Activated CD8-positive, alpha-beta T cell treated with anti-CD3 and anti-CD28 coated beads for 36 hours (primary cell): ENCODE measurements at regions not wholly inside any gene's neighbourhood (a gene's known extent, or its start where the extent isn't known, plus 50 kb on each side); places are given as distances from the start of the nearest gene placed in this dataset.

ENCODE experiments used
- ATAC-seq: fragments of 200-7000 bp; cut with Tn5 transposase; one replicate; pipeline ENCODE4 v1.10.0; 2021; ENCODE audit warnings: mild to moderate bottlenecking, moderate library complexity
- CTCF ChIA-PET: fragments of 350-600 bp; sonication (Branson Sonifier 250); formaldehyde crosslinking; loops from one replicate; lab custom pipeline; 2021; ENCODE audit warnings: antibody characterized with exemption; lab: Charles Lee
- POLR2A ChIA-PET: fragments of 350-600 bp; sonication (Branson Sonifier 250); formaldehyde crosslinking; loops from one replicate; lab custom pipeline; 2021; ENCODE audit warnings: antibody characterized with exemption; lab: Charles Lee
- DNase-seq: peaks from one replicate; pipeline ENCODE4 v3.0.0-alpha.2; 2020
- H3K27ac Mint-ChIP-seq: one replicate; pipeline ENCODE4 v1.8.0; 2021; ENCODE audit warnings: mild to moderate bottlenecking, mixed read lengths
- H3K27me3 Mint-ChIP-seq: one replicate; pipeline ENCODE4 v1.8.0; 2021; ENCODE audit warnings: mixed read lengths
- H3K36me3 Mint-ChIP-seq: one replicate; pipeline ENCODE4 v1.8.0; 2021; ENCODE audit warnings: low read depth, mixed read lengths
- H3K4me1 Mint-ChIP-seq: one replicate; pipeline ENCODE4 v1.8.0; 2021; ENCODE audit warnings: low read depth, mixed read lengths
- H3K4me3 Mint-ChIP-seq: one replicate; pipeline ENCODE4 v1.8.0; 2021; ENCODE audit warnings: mild to moderate bottlenecking, moderate library complexity, mixed read lengths
- H3K9me3 Mint-ChIP-seq: one replicate; pipeline ENCODE4 v1.8.0; 2021; ENCODE audit warnings: mixed read lengths
- intact Hi-C: fragments of 100-400 bp; cut with micrococcal nuclease; formaldehyde crosslinking; loops from one replicate; pipeline ENCODE4 v1.10.0; 2022
- TF ChIP-seq, protein P1 (sequence below): fragments of 200-600 bp; IDR thresholded peaks from one replicate; pipeline ENCODE4 v1.8.0; 2022; ENCODE audit warnings: antibody characterized with exemption, mild to moderate bottlenecking

DNA sequence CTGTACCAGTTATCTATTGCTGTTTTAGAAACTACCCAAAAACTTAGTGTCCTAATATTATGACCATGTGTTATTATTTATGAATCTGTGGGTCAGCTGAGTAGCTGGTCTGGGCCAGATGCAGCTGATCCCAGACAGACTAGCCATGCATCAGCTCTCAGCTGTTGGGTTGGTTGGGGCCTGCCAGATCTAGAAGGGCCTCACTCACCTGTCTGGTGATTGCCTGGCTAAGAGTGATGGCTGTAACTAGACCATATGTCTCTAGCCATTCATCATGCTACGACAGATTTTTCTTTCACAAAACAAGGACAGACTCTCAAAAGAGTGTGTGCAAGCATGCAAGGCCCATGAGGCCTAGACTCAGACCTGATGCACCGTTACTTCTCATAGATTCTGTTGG is 403.2 kb downstream of the SAMD5 start:
- intact Hi-C loops, result no loop called here
- ATAC-seq (no peak), DNase-seq (no peak)
- H3K9me3 Mint-ChIP-seq, result no peaks in the 10 kb centered on the region
- no peak overlapping the region for H3K27ac Mint-ChIP-seq
- TF ChIP-seq, protein P1, sequence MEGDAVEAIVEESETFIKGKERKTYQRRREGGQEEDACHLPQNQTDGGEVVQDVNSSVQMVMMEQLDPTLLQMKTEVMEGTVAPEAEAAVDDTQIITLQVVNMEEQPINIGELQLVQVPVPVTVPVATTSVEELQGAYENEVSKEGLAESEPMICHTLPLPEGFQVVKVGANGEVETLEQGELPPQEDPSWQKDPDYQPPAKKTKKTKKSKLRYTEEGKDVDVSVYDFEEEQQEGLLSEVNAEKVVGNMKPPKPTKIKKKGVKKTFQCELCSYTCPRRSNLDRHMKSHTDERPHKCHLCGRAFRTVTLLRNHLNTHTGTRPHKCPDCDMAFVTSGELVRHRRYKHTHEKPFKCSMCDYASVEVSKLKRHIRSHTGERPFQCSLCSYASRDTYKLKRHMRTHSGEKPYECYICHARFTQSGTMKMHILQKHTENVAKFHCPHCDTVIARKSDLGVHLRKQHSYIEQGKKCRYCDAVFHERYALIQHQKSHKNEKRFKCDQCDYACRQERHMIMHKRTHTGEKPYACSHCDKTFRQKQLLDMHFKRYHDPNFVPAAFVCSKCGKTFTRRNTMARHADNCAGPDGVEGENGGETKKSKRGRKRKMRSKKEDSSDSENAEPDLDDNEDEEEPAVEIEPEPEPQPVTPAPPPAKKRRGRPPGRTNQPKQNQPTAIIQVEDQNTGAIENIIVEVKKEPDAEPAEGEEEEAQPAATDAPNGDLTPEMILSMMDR, result no peak
- ChIA-PET CTCF (no interaction called here), POLR2A (no interaction called here)
- no peaks in the 10 kb centered on the region for H3K27me3 Mint-ChIP-seq
- H3K36me3 Mint-ChIP-seq, result no peaks in the 10 kb centered on the region
- H3K4me1 Mint-ChIP-seq, result no peaks in the 10 kb centered on the region
- no peak overlapping the region for H3K4me3 Mint-ChIP-seq

DNA sequence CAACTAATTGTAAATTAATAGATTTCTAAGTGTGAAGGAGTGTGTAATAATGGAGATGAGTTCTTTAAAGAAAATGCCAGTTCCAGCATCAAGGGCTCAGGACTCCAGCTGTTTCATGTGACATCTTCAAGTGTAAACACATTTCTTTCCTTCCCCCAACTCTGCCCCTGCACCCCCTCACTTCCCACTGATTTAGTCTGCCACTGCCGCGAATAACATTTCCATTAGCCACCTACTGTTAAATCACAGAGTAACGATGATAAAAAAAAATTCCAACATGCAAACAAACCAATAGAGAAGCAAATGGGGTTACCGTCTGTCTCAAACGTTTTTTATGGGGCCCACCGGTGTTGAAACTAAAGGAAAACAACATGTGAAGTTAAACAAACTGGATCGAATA is 414.3 kb downstream of the SAMD5 start:
- DNase-seq, result no peak
- CTCF ChIA-PET, result interaction anchor here (1.0 kb wide), 1 partner anchor 218 kb away, joined by 3 read pairs; no protein-coding TSS in a partner anchor

DNA sequence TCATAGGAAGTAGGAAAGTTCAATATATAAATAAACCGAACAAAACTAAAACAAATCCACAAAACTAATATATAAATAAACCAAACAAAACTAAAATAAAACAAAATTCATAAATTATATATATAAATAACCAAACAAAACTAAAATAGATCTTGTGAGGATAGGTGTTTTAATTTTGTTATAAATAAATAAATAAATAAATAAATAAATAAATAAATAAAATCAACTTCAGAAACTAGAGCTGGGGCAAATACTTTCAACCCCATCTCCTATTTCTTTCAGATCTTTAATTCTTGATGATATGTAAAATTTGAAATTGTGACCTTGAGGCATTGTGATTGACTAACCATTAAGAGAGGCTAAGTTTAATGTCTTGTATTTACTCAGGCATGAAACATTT is 416.1 kb downstream of the SAMD5 start:
- ChIA-PET CTCF (no interaction called here), POLR2A (no interaction called here)
- Mint-ChIP-seq H3K4me3 (no peak overlapping the region), H3K9me3 (peaks cover 13% of the 10 kb centered on the region), H3K4me1 (no peaks in the 10 kb centered on the region), H3K36me3 (no peaks in the 10 kb centered on the region), H3K27me3 (no peaks in the 10 kb centered on the region), H3K27ac (no peak overlapping the region)
- intact Hi-C loops, result no loop called here
- no peak for ATAC-seq
- no peak for DNase-seq
- TF ChIP-seq, protein P1, result no peak

More for the DNA sequence above, 414.3 kb downstream of the SAMD5 start:
- TF ChIP-seq, protein P1, result no peak
- no peaks in the 10 kb centered on the region for H3K27me3 Mint-ChIP-seq
- no peak overlapping the region for H3K4me3 Mint-ChIP-seq
- ATAC-seq, result no peak
- no peaks in the 10 kb centered on the region for H3K4me1 Mint-ChIP-seq
- no peak overlapping the region for H3K27ac Mint-ChIP-seq
- POLR2A ChIA-PET, result no interaction called here
- intact Hi-C loops, result no loop called here
- no peaks in the 10 kb centered on the region for H3K36me3 Mint-ChIP-seq
- peaks cover 7% of the 10 kb centered on the region for H3K9me3 Mint-ChIP-seq

DNA sequence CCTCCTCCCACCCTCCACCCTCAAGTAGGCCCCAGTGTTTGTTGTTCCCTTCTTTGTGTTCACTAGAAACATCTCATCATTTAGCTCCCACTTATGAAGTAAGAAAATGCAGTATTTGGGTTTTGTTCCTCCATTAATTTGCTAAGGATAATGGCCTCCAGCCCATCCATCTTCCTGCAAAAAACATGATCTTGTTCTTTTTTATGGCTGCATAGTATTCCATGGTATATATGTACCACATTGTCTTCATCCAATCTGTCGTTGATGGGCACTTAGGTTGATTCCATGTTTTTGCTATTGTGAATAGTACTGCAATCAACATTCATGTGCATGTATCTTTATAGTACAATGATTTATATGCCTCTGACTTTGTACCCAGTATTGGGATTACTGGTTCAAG is 416.8 kb upstream of the SASH1 start:
- intact Hi-C loops, result no loop called here
- Mint-ChIP-seq H3K9me3 (peaks cover 13% of the 10 kb centered on the region), H3K4me1 (no peaks in the 10 kb centered on the region), H3K27ac (no peak overlapping the region), H3K36me3 (no peaks in the 10 kb centered on the region), H3K4me3 (no peak overlapping the region), H3K27me3 (no peaks in the 10 kb centered on the region)
- POLR2A ChIA-PET, result no interaction called here
- no peak for ATAC-seq
- CTCF ChIA-PET, result no interaction called here
- DNase-seq, result no peak
- TF ChIP-seq, protein P1, result no peak

DNA sequence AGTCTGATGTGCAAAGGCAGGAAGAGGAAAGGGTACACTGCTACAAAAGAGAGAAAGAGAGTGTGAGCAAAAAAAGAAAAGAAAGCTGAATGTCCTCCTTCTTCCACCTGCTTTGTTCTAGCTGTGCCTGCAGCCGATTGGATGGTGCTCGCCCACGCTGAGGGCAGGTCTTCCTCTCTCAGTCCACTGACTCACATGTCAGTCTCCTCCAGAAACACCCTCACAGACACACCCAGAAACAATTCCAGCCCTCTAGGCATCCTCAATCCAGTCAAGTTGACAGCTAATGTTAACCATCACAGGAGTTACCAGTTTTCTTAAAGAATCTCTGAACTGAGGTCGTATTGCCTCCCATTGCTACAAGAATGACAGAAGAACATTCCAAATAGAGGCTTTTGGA is 411.9 kb upstream of the SASH1 start:
- ChIA-PET CTCF (no interaction called here), POLR2A (no interaction called here)
- TF ChIP-seq, protein P1, result no peak
- H3K4me3 Mint-ChIP-seq, result no peak overlapping the region
- DNase-seq (no peak), ATAC-seq (no peak)
- H3K4me1 Mint-ChIP-seq, result no peaks in the 10 kb centered on the region
- intact Hi-C loops, result no loop called here
- peaks cover 13% of the 10 kb centered on the region for H3K9me3 Mint-ChIP-seq
- H3K36me3 Mint-ChIP-seq, result no peaks in the 10 kb centered on the region
- H3K27ac Mint-ChIP-seq, result no peak overlapping the region
- H3K27me3 Mint-ChIP-seq, result no peaks in the 10 kb centered on the region
